CD8-positive, alpha-beta memory T cell (primary cell): ENCODE measurements at regions not wholly inside any gene's neighbourhood (a gene's known extent, or its start where the extent isn't known, plus 50 kb on each side); places are given as distances from the start of the nearest gene placed in this dataset.

ENCODE experiments used
- CTCF ChIA-PET: fragments of 350-600 bp; sonication (Branson Sonifier 250); formaldehyde crosslinking; loops from one replicate; lab custom pipeline; 2021; ENCODE audit warnings: antibody characterized with exemption; lab: Charles Lee
- POLR2A ChIA-PET: fragments of 350-600 bp; sonication (Branson Sonifier 250); formaldehyde crosslinking; loops from one replicate; lab custom pipeline; 2021; ENCODE audit warnings: antibody characterized with exemption; lab: Charles Lee
- DNase-seq, 5 donors: peaks; one replicate each; pipeline versions ENCODE4 v3.0.0 to v3.0.0-alpha.2; 2020 to 2022; ENCODE audit warnings: mixed read lengths in 1 of 5
- H3K27ac ChIP-seq: one replicate; pipeline ENCODE4 v1.7.0; 2013; ENCODE audit warnings: low read depth, mild to moderate bottlenecking, low read length, moderate library complexity
- H3K27me3 ChIP-seq: 2 replicates; pipeline ENCODE4 v1.7.0; 2013; ENCODE audit warnings: low read length, mild to moderate bottlenecking; ENCODE audit not compliant: insufficient read depth, poor library complexity, severe bottlenecking
- H3K36me3 ChIP-seq: 2 replicates; pipeline ENCODE4 v1.7.0; 2013; ENCODE audit warnings: mild to moderate bottlenecking, low read length, moderate library complexity; ENCODE audit not compliant: insufficient read depth
- H3K4me1 ChIP-seq: 2 replicates; pipeline ENCODE4 v1.7.0; 2013; ENCODE audit warnings: mild to moderate bottlenecking, low read length, moderate library complexity; ENCODE audit not compliant: insufficient read depth
- H3K4me3 ChIP-seq: 2 replicates; pipeline ENCODE4 v1.7.0; 2013; ENCODE audit warnings: mild to moderate bottlenecking, low read length
- H3K9me3 ChIP-seq: 2 replicates; pipeline ENCODE4 v1.7.0; 2013; ENCODE audit warnings: mild to moderate bottlenecking, low read length
- H3K27ac Mint-ChIP-seq, 8 donors: one replicate each; pipeline ENCODE4 v1.8.0; 2020 to 2021; ENCODE audit warnings: mixed read lengths in 8 of 8, mild to moderate bottlenecking in 6 of 8, inconsistent platforms in 3 of 8, moderate library complexity in 3 of 8
- H3K27me3 Mint-ChIP-seq, 2 donors: one replicate each; pipeline ENCODE4 v1.8.0; 2020 to 2021; ENCODE audit warnings: mixed read lengths in 2 of 2, mild to moderate bottlenecking in 1 of 2, moderate library complexity in 1 of 2
- H3K36me3 Mint-ChIP-seq, 3 donors: one replicate each; pipeline ENCODE4 v1.8.0; 2020 to 2021; ENCODE audit warnings: mixed read lengths in 3 of 3, inconsistent platforms in 1 of 3, mild to moderate bottlenecking in 1 of 3
- H3K4me1 Mint-ChIP-seq, 3 donors: one replicate each; pipeline ENCODE4 v1.8.0; 2020 to 2021; ENCODE audit warnings: mixed read lengths in 3 of 3, inconsistent platforms in 1 of 3, mild to moderate bottlenecking in 1 of 3
- H3K4me3 Mint-ChIP-seq, 7 donors: one replicate each; pipeline ENCODE4 v1.8.0; 2020 to 2021; ENCODE audit warnings: mixed read lengths in 7 of 7, mild to moderate bottlenecking in 6 of 7, moderate library complexity in 4 of 7, inconsistent platforms in 2 of 7
- H3K9me3 Mint-ChIP-seq, 5 donors: one replicate each; pipeline ENCODE4 v1.8.0; 2020 to 2022; ENCODE audit warnings: mixed read lengths in 5 of 5, mild to moderate bottlenecking in 3 of 5, moderate library complexity in 2 of 5, inconsistent platforms in 1 of 5

DNA sequence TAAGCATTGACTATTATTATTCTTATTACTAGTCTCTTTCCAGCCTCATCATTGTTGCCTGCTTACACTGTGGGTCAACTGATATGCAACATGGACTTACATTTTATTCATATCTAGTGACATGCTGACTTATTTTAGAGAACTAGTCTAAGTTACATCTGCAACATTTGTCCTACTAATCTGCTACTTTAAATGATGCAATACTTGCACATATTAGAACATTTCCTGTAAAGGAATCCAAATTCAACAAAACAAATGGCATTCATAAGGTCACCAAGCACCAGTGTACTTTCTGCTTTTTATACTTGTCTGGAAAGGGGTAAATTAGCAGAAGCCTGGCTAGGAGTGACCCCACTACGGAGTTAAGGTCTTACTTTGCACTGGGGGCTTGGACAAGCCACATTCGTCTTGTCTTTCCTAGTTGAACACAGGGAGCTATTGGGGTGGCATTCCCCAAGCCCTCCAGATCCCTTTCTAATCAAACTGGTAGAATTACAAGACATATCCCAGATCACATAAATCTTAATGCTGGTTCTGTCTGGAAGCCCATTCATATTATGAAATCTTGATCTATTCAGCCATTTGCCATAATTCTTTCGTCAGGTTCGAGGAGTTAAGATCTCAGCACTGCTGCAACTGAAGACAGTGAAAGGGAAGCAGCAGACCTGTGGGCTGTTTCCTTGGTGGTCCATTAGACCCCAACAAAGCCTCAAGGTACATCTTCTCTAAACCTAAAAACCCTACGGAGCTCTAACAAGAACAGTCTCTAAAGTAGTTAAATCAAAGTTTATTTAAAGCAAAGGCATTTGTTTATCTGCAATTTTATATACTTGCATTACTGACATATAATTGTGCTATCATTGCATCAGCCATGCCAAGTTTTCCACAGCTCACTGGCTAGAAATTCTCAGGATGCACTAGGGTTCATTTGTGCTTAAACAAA, 49.9 kb upstream of the RTN4 start:
- Histone ChIP-seq H3K27me3 (no peaks in the 10 kb centered on the region), H3K9me3 (no peaks in the 10 kb centered on the region), H3K27ac (peak overlapping the region; percentile 21), H3K4me1 (no peaks in the 10 kb centered on the region), H3K4me3 (no peak overlapping the region), H3K36me3 (no peaks in the 10 kb centered on the region)
- Mint-ChIP-seq H3K27me3 (peaks cover 0 to 2% of the 10 kb centered on the region in 2 donors), H3K36me3 (no peaks in the 10 kb centered on the region), H3K27ac (no peak overlapping the region), H3K4me1 (no peaks in the 10 kb centered on the region), H3K4me3 (no peak overlapping the region), H3K9me3 (no peaks in the 10 kb centered on the region)
- POLR2A ChIA-PET, result no interaction called here
- CTCF ChIA-PET, result no interaction called here
- no peak for DNase-seq
